Progenitor cell of endocrine pancreas (in vitro differentiated cells): ENCODE measurements at regions not wholly inside any gene's neighbourhood (a gene's known extent, or its start where the extent isn't known, plus 50 kb on each side); places are given as distances from the start of the nearest gene placed in this dataset.

ENCODE experiments used
- DNase-seq: peaks from one replicate; pipeline ENCODE4 v3.0.0; 2021; ENCODE audit warnings: low spot score; ENCODE audit not compliant: unreplicated experiment
- H3K27ac Mint-ChIP-seq: 2 replicates; pipeline ENCODE4 v1.8.0; 2021; ENCODE audit warnings: mild to moderate bottlenecking, moderate library complexity, mixed read lengths
- H3K27me3 Mint-ChIP-seq: 2 replicates; pipeline ENCODE4 v1.8.0; 2021; ENCODE audit warnings: mixed read lengths
- H3K36me3 Mint-ChIP-seq: 2 replicates; pipeline ENCODE4 v1.8.0; 2022; ENCODE audit warnings: mixed read lengths; ENCODE audit not compliant: insufficient read depth
- H3K4me1 Mint-ChIP-seq: 2 replicates; pipeline ENCODE4 v1.8.0; 2021; ENCODE audit warnings: low read depth, mixed read lengths
- H3K4me3 Mint-ChIP-seq: 2 replicates; pipeline ENCODE4 v1.8.0; 2021; ENCODE audit warnings: low read depth, mild to moderate bottlenecking, moderate library complexity, mixed read lengths
- H3K9me3 Mint-ChIP-seq: 2 replicates; pipeline ENCODE4 v1.8.0; 2021; ENCODE audit warnings: low read depth, mixed read lengths
- TF ChIP-seq, protein P1 (sequence below): fragments of 200-600 bp; sonication (generic); IDR thresholded peaks from one replicate; pipeline ENCODE4 v1.5.0; 2021; ENCODE audit warnings: antibody characterized with exemption, mild to moderate bottlenecking; ENCODE audit not compliant: unreplicated experiment

DNA sequence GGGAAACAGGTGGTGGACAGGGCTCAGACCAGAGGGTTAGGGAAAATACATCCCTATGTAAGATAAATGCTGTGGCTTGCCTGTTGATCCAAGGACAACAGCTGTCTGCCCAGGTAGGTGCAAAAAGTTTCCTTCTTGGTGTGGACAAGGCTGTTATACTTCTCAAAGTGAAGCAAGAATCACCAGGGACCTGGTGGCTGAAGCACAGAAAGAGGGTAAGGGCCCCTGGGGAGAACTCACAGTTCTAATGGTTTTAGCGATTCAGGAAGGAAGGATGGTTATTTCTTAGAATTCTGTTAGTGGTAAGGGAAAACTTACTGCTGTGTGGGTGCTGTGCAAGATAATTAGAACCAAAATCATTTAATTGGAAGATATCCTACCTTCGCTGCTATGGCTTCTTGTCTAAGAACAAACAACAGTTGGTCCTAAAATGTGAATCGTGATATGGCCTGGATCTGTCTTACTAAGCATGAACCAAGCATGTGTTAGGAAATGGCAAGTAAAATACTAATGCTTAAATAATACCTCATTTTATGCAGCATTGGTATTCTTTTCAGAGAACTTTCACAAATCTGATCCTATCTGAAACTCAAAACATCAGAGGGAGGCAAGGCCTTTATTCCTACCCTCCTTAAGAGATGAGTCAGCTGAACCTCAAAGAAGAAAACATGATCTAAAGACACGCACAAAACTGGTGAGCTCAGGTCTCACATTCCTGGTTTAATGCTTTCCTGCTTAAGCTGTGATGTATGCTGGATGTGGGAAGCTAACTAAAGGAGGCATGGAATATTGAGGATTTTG, 159.2 kb upstream of the THUMPD2 start:
- no peaks in the 10 kb centered on the region for H3K27me3 Mint-ChIP-seq
- TF ChIP-seq, protein P1, sequence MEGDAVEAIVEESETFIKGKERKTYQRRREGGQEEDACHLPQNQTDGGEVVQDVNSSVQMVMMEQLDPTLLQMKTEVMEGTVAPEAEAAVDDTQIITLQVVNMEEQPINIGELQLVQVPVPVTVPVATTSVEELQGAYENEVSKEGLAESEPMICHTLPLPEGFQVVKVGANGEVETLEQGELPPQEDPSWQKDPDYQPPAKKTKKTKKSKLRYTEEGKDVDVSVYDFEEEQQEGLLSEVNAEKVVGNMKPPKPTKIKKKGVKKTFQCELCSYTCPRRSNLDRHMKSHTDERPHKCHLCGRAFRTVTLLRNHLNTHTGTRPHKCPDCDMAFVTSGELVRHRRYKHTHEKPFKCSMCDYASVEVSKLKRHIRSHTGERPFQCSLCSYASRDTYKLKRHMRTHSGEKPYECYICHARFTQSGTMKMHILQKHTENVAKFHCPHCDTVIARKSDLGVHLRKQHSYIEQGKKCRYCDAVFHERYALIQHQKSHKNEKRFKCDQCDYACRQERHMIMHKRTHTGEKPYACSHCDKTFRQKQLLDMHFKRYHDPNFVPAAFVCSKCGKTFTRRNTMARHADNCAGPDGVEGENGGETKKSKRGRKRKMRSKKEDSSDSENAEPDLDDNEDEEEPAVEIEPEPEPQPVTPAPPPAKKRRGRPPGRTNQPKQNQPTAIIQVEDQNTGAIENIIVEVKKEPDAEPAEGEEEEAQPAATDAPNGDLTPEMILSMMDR: no peak
- no peak for DNase-seq
- no peak overlapping the region for H3K4me3 Mint-ChIP-seq
- no peaks in the 10 kb centered on the region for H3K4me1 Mint-ChIP-seq
- no peak overlapping the region for H3K27ac Mint-ChIP-seq
- peaks cover 9% of the 10 kb centered on the region for H3K9me3 Mint-ChIP-seq
- H3K36me3 Mint-ChIP-seq: no peaks in the 10 kb centered on the region

DNA sequence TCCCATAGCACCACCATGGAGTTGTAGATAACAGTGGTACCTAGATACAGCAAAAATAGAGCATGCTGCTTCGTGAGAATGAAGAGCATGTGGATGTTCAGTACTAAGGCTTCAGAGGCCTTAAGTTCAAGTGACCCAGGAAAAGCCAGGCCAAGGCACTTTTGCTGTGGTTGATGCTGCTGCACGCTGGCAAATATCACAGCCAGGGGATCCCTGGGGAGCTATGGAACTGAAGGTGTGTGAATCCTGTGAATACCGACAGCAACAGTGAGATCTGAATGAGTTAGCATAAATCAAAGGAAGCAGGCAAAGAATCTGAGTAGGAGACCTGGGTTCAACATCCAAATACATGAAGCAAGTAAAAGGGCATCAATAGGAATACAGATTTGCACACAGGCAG, 158.6 kb upstream of the THUMPD2 start:
- Mint-ChIP-seq H3K4me3 (no peak overlapping the region), H3K27ac (no peak overlapping the region), H3K36me3 (no peaks in the 10 kb centered on the region), H3K9me3 (peaks cover 9% of the 10 kb centered on the region), H3K27me3 (no peaks in the 10 kb centered on the region), H3K4me1 (no peaks in the 10 kb centered on the region)
- TF ChIP-seq, protein P1: no peak
- DNase-seq: no peak

DNA sequence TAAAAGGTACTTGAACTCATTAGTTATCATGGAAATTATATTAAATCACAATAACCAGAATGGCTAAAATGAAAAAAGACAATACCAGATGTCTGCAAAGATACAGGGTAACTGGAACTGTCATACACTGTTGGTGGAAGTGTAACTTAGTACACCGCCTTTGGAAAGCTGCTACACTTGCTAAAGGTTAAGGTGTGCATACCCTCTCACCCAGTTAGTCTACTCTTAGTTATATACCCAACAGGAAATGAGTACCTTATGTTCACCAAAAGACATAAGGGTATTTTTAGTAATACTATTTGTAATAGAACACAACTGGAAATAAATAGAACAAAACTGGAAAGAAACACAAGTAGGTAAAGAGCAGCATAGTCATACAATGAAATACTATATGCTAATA, 155.8 kb upstream of the THUMPD2 start:
- DNase-seq: no peak
- H3K9me3 Mint-ChIP-seq: no peaks in the 10 kb centered on the region
- TF ChIP-seq, protein P1: no peak
- H3K27me3 Mint-ChIP-seq: no peaks in the 10 kb centered on the region
- H3K36me3 Mint-ChIP-seq: no peaks in the 10 kb centered on the region
- no peak overlapping the region for H3K27ac Mint-ChIP-seq
- no peak overlapping the region for H3K4me3 Mint-ChIP-seq
- H3K4me1 Mint-ChIP-seq: no peaks in the 10 kb centered on the region

DNA sequence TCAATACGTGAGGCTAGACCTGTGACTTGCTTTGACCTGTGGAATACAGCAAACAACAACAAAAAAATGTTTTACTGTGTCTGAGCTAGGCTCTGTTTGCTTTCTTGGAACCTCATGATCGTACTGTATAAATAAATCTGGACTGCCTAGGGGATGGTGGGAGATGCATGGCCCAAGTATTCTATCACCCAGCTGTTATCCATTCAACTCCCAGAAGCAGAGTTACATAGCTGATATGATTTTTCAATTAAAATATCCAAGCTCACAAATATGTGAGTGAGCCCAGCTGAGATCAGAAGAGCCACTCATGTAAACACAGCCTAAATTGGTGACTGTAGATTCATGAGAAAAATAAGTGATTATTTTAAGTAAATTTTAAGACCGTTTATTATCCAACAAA, 154.1 kb upstream of the THUMPD2 start:
- no peak overlapping the region for H3K27ac Mint-ChIP-seq
- no peaks in the 10 kb centered on the region for H3K36me3 Mint-ChIP-seq
- no peak for DNase-seq
- no peaks in the 10 kb centered on the region for H3K27me3 Mint-ChIP-seq
- H3K4me1 Mint-ChIP-seq: peaks cover under 1% of the 10 kb centered on the region
- no peaks in the 10 kb centered on the region for H3K9me3 Mint-ChIP-seq
- H3K4me3 Mint-ChIP-seq: no peak overlapping the region
- TF ChIP-seq, protein P1: no peak

DNA sequence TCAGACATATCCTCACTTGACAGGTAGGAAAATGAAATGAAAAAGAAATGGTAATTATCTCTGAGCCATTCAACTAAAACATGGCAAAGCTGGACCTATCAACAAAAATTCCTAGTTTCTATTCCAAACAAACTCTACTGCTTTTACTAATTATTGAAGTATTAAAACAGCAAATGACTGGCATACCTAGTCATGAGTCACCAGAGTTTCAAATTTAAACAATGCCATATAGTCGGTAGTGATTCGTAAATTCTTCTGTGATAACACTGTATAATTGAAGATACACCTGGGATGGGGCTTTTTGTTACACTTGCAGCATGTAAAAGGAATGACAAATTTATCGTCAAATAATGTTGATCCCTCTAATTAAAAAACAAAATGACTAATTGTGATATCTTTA, 153.1 kb upstream of the THUMPD2 start:
- no peak for DNase-seq
- no peak overlapping the region for H3K27ac Mint-ChIP-seq
- peaks cover 4% of the 10 kb centered on the region for H3K4me1 Mint-ChIP-seq
- H3K27me3 Mint-ChIP-seq: no peaks in the 10 kb centered on the region
- H3K4me3 Mint-ChIP-seq: no peak overlapping the region
- H3K36me3 Mint-ChIP-seq: no peaks in the 10 kb centered on the region
- no peaks in the 10 kb centered on the region for H3K9me3 Mint-ChIP-seq
- TF ChIP-seq, protein P1: no peak
